ENCODE measurements at regions not wholly inside any gene's neighbourhood (a gene's known extent, or its start where the extent isn't known, plus 50 kb on each side); places are given as distances from the start of the nearest gene placed in this dataset.

- FAIRE-seq (no peak), DNase-seq (ENCODE audit: insufficient read length, low spot score) (no peak)
- TF ChIP-seq SPI1 (IDR thresholded peaks at IDR 0.05; ENCODE audit: low read depth, low read length) (no peak), POLR2A (IDR thresholded peaks at IDR 0.05; ENCODE audit: low read depth, low read length) (no peak)
Measured at GRCh38 chr21:15260604-15261003, 195.8 kb upstream of the NRIP1 start.

GRCh38 chr21:15264084-15264665 is 199.4 kb upstream of the NRIP1 start:
- FAIRE-seq (no peak), DNase-seq (ENCODE audit: insufficient read length, low spot score) (no peak)
- no peak for TF ChIP-seq POLR2A (IDR thresholded peaks at IDR 0.05; ENCODE audit: low read depth, low read length)

GRCh38 chr21:15272171-15272570 is 207.4 kb upstream of the NRIP1 start:
- FAIRE-seq (no peak), DNase-seq (ENCODE audit: insufficient read length, low spot score) (no peak)
- TF ChIP-seq POU2F2 (IDR thresholded peaks at IDR 0.05; ENCODE audit: low read depth, low read length), result no peak
- TF ChIP-seq PAX5 (IDR thresholded peaks at IDR 0.05; ENCODE audit: insufficient read depth, low read length, severe bottlenecking), result no peak
- TF ChIP-seq TAF1 (IDR thresholded peaks at IDR 0.05; ENCODE audit: low read depth, low read length), result no peak
- no peak for TF ChIP-seq POLR2A (IDR thresholded peaks at IDR 0.05; ENCODE audit: low read depth, low read length)
- TF ChIP-seq SPI1 (IDR thresholded peaks at IDR 0.05; ENCODE audit: low read depth, low read length), result no peak
- TF ChIP-seq POLR2AphosphoS5 (IDR thresholded peaks at IDR 0.05; ENCODE audit: low read depth, low read length), result no peak

- FAIRE-seq, result no peak
- DNase-seq (ENCODE audit: insufficient read length, low spot score), result no peak
- TF ChIP-seq POU2F2 (IDR thresholded peaks at IDR 0.05; ENCODE audit: low read depth, low read length) (no peak), POLR2A (IDR thresholded peaks at IDR 0.05; ENCODE audit: low read depth, low read length) (no peak), PAX5 (IDR thresholded peaks at IDR 0.05; ENCODE audit: insufficient read depth, low read length, severe bottlenecking) (no peak), TAF1 (IDR thresholded peaks at IDR 0.05; ENCODE audit: low read depth, low read length) (no peak), SPI1 (IDR thresholded peaks at IDR 0.05; ENCODE audit: low read depth, low read length) (no peak)
Measured at GRCh38 chr21:15272591-15272990, 207.8 kb upstream of the NRIP1 start.

GRCh38 chr21:15273244-15273643 is 208.4 kb upstream of the NRIP1 start:
- no peak for TF ChIP-seq SPI1 (IDR thresholded peaks at IDR 0.05; ENCODE audit: low read depth, low read length)
- no peak for TF ChIP-seq POLR2A (IDR thresholded peaks at IDR 0.05; ENCODE audit: low read depth, low read length)
- no peak for TF ChIP-seq POU2F2 (IDR thresholded peaks at IDR 0.05; ENCODE audit: low read depth, low read length)
- TF ChIP-seq PAX5 (IDR thresholded peaks at IDR 0.05; ENCODE audit: insufficient read depth, low read length, severe bottlenecking), result no peak
- TF ChIP-seq POLR2AphosphoS5 (IDR thresholded peaks at IDR 0.05; ENCODE audit: low read depth, low read length), result no peak

GRCh38 chr21:15274701-15275485 is 210.1 kb upstream of the NRIP1 start:
- no peak for TF ChIP-seq PAX5 (IDR thresholded peaks at IDR 0.05; ENCODE audit: insufficient read depth, low read length, severe bottlenecking)
- TF ChIP-seq POLR2AphosphoS5 (IDR thresholded peaks at IDR 0.05; ENCODE audit: low read depth, low read length), result no peak
- TF ChIP-seq POLR2A (IDR thresholded peaks at IDR 0.05; ENCODE audit: low read depth, low read length), result no peak
- TF ChIP-seq POU2F2 (IDR thresholded peaks at IDR 0.05; ENCODE audit: low read depth, low read length), result no peak
- no peak for TF ChIP-seq SPI1 (IDR thresholded peaks at IDR 0.05; ENCODE audit: low read depth, low read length)
- TF ChIP-seq TAF1 (IDR thresholded peaks at IDR 0.05; ENCODE audit: low read depth, low read length), result no peak
- DNase-seq (ENCODE audit: insufficient read length, low spot score) (no peak), FAIRE-seq (no peak)

More at GRCh38 chr21:15273244-15273643, 208.4 kb upstream of the NRIP1 start:
- FAIRE-seq, result no peak
- DNase-seq (ENCODE audit: insufficient read length, low spot score), result no peak

- TF ChIP-seq POU2F2 (IDR thresholded peaks at IDR 0.05; ENCODE audit: low read depth, low read length) (no peak), POLR2A (IDR thresholded peaks at IDR 0.05; ENCODE audit: low read depth, low read length) (no peak), POLR2AphosphoS5 (IDR thresholded peaks at IDR 0.05; ENCODE audit: low read depth, low read length) (no peak), TAF1 (IDR thresholded peaks at IDR 0.05; ENCODE audit: low read depth, low read length) (no peak), SPI1 (IDR thresholded peaks at IDR 0.05; ENCODE audit: low read depth, low read length) (no peak), PAX5 (IDR thresholded peaks at IDR 0.05; ENCODE audit: insufficient read depth, low read length, severe bottlenecking) (no peak)
- DNase-seq (ENCODE audit: insufficient read length, low spot score) (no peak), FAIRE-seq (no peak)
Measured at GRCh38 chr21:15275615-15276235, 210.9 kb upstream of the NRIP1 start.

GRCh38 chr21:15276243-15276642 is 211.4 kb upstream of the NRIP1 start:
- FAIRE-seq, result no peak
- no peak for DNase-seq (ENCODE audit: insufficient read length, low spot score)
- TF ChIP-seq TAF1 (IDR thresholded peaks at IDR 0.05; ENCODE audit: low read depth, low read length) (no peak), POLR2AphosphoS5 (IDR thresholded peaks at IDR 0.05; ENCODE audit: low read depth, low read length) (no peak), PAX5 (IDR thresholded peaks at IDR 0.05; ENCODE audit: insufficient read depth, low read length, severe bottlenecking) (no peak), SPI1 (IDR thresholded peaks at IDR 0.05; ENCODE audit: low read depth, low read length) (no peak), POLR2A (IDR thresholded peaks at IDR 0.05; ENCODE audit: low read depth, low read length) (no peak)

- FAIRE-seq (no peak), DNase-seq (ENCODE audit: insufficient read length, low spot score) (no peak)
- TF ChIP-seq POLR2AphosphoS5 (IDR thresholded peaks at IDR 0.05; ENCODE audit: low read depth, low read length), result no peak
- no peak for TF ChIP-seq POU2F2 (IDR thresholded peaks at IDR 0.05; ENCODE audit: low read depth, low read length)
- no peak for TF ChIP-seq TAF1 (IDR thresholded peaks at IDR 0.05; ENCODE audit: low read depth, low read length)
- no peak for TF ChIP-seq POLR2A (IDR thresholded peaks at IDR 0.05; ENCODE audit: low read depth, low read length)
- TF ChIP-seq PAX5 (IDR thresholded peaks at IDR 0.05; ENCODE audit: insufficient read depth, low read length, severe bottlenecking), result no peak
- TF ChIP-seq SPI1 (IDR thresholded peaks at IDR 0.05; ENCODE audit: low read depth, low read length), result no peak
Measured at GRCh38 chr21:15277466-15277865, 212.7 kb upstream of the NRIP1 start.

GRCh38 chr21:15278279-15278678 is 213.5 kb upstream of the NRIP1 start:
- DNase-seq (ENCODE audit: insufficient read length, low spot score) (no peak), FAIRE-seq (no peak)
- TF ChIP-seq POU2F2 (IDR thresholded peaks at IDR 0.05; ENCODE audit: low read depth, low read length) (no peak), POLR2AphosphoS5 (IDR thresholded peaks at IDR 0.05; ENCODE audit: low read depth, low read length) (no peak), SPI1 (IDR thresholded peaks at IDR 0.05; ENCODE audit: low read depth, low read length) (no peak), TAF1 (IDR thresholded peaks at IDR 0.05; ENCODE audit: low read depth, low read length) (no peak), POLR2A (IDR thresholded peaks at IDR 0.05; ENCODE audit: low read depth, low read length) (no peak), PAX5 (IDR thresholded peaks at IDR 0.05; ENCODE audit: insufficient read depth, low read length, severe bottlenecking) (no peak)
